ENCODE measurements at regions not wholly inside any gene's neighbourhood (a gene's known extent, or its start where the extent isn't known, plus 50 kb on each side); places are given as distances from the start of the nearest gene placed in this dataset.

GRCh38 chr5:103624035-103624480 lies 61.5 kb upstream of the NUDT12 start:
- DNase-seq (no peak), ATAC-seq (ENCODE audit: poor library complexity) (no peak)
- intact Hi-C loops (cut with DNase I): no loop called here

- intact Hi-C loops (cut with DNase I): no loop called here
- ATAC-seq (ENCODE audit: poor library complexity) (no peak), DNase-seq (no peak)
Observed at GRCh38 chr5:103623425-103623824, 60.8 kb upstream of the NUDT12 start.

GRCh38 chr5:103621548-103621930 lies 59.0 kb upstream of the NUDT12 start:
- intact Hi-C loops (cut with DNase I): no loop called here
- no peak for DNase-seq
- no peak for ATAC-seq (ENCODE audit: poor library complexity)

- intact Hi-C loops (cut with DNase I): no loop called here
- DNase-seq: no peak
Observed at GRCh38 chr5:103620851-103621547, 58.4 kb upstream of the NUDT12 start.

GRCh38 chr5:103617913-103618312 lies 55.3 kb upstream of the NUDT12 start:
- no peak for ATAC-seq (ENCODE audit: poor library complexity)
- intact Hi-C loops (cut with DNase I): no loop called here
- DNase-seq: no peak

More at GRCh38 chr5:103620851-103621547, 58.4 kb upstream of the NUDT12 start:
- no peak for ATAC-seq (ENCODE audit: poor library complexity)

GRCh38 chr5:103617090-103617489 lies 54.5 kb upstream of the NUDT12 start:
- intact Hi-C loops (cut with DNase I): no loop called here
- ATAC-seq (ENCODE audit: poor library complexity): no peak
- DNase-seq: no peak

GRCh38 chr5:103612545-103612944 lies 50.0 kb upstream of the NUDT12 start:
- DNase-seq: no peak
- no peak for ATAC-seq (ENCODE audit: poor library complexity)
- intact Hi-C loops (cut with DNase I): no loop called here

Data from Right ventricle myocardium superior (tissue), 1 donor.